HG03066 (cell line): ENCODE measurements at regions not wholly inside any gene's neighbourhood (a gene's known extent, or its start where the extent isn't known, plus 50 kb on each side); places are given as distances from the start of the nearest gene placed in this dataset.
"Not testable (repeated sequence)": the region's sequence is repeated elsewhere in the genome, so short reads cannot be mapped to it uniquely, and the experiment has no call there.

Source experiments
- ATAC-seq: cut with Tn5 transposase; IDR thresholded peaks from one replicate; pipeline ENCODE4 v1.9.1; 2021; ENCODE audit warnings: low read depth; ENCODE audit not compliant: unreplicated experiment

DNA sequence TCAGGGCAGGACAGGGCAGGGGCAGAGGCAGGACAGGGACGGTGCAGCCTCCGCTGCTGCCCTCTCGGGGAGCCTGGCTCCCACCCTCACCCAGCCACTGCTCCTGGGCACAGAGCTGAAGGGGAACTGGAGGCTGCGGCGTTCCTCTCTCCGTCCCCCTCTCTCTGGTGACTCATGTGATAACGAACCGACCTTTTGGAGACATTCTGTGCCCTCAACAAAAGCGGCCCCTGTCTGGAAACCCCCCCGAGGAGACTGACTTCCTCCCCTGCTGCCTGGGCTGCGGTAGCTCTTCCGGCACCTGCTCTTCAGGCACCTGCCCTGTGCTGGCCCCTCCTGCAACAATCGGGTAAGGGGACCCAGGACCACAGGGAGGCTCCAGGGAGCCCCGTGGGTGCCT, 5419.6 kb upstream of the TPTE start:
- ATAC-seq: peak; percentile 51

DNA sequence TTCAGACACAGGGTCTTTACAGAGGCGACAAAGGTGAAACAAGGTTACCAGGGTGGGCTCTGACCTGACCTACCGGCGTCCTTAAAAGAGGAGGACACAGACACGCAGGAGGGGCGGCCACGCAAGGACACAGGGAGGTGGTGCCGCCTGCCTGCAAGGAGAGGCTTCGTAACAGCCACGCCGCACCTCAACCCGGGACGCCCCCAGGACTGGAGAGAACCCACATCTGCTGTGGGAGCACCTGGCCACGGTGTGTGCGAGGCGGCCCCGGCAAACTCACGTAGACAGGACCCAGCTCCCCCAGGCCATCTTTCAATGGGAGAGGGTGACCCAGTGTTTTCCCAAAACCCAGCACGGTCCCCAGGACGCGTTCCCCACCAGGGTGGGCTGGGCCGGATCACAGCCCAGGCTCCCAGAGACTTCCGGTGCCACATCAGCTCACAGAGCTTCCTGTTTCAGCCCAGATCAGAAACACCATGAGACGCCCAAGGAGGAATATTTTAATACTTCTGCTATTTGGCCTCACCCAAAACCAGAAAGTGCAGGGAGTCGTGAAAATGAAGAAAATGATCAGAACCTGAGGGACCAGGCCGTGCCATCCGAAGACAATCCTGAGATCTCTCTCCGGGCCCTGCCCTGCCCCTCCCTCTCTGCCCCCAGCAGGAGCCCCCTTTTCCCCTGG, 5417.4 kb upstream of the TPTE start:
- not testable (repeated sequence) for ATAC-seq

DNA sequence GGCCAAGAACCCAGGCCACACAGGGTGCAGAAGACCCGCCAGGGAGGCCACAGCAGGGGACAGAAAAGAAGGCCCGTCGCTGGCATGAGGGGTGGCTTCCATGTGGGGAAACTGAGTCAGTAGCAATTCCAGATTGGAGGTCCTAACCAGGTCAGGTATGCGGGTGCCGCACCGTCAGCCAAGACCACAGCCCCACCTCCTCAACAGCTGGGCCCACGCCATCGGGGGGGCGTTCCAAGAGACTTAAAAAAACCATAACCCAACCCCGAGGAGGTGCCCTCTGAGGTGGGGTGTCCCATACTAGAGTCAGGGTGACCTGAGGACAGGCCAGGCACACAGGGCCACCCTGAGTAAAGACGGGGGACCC, 5416.8 kb upstream of the TPTE start:
- ATAC-seq: not testable (repeated sequence)

DNA sequence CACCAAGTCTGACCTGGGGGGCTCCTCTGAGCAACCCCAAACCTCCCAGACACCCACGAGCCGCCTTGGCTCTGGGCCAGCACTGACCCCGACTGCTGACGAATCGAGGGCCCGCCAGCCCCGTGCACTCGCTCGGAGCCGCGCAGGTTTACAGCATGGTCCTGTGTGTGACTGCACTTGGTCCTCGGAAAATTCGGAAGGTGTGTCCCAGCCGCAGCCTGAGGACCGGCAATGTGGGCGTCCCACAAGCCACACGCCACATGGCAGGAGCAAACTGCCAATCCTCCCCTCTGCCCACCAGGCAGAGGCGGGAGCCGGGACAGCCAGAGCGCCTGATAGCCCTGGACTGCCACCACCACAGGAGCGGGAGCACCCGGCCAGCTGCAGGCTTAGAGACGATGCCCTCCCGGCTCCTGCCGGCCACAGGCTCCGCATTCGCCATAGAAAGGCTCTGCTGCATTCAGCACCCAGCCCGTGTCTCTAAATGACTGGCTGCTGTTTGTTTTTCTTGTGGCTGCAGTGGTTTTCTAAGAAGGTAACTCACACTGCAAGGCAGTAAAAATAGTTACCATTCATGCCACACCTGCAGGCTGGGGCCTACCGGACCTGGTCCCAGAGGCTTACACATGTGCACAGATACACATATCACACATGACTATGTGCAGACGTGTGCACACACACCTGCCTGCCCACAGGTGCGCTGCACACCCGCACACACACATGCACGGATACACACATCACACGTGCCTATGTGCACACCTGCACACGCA, 5415.3 kb upstream of the TPTE start:
- not testable (repeated sequence) for ATAC-seq

DNA sequence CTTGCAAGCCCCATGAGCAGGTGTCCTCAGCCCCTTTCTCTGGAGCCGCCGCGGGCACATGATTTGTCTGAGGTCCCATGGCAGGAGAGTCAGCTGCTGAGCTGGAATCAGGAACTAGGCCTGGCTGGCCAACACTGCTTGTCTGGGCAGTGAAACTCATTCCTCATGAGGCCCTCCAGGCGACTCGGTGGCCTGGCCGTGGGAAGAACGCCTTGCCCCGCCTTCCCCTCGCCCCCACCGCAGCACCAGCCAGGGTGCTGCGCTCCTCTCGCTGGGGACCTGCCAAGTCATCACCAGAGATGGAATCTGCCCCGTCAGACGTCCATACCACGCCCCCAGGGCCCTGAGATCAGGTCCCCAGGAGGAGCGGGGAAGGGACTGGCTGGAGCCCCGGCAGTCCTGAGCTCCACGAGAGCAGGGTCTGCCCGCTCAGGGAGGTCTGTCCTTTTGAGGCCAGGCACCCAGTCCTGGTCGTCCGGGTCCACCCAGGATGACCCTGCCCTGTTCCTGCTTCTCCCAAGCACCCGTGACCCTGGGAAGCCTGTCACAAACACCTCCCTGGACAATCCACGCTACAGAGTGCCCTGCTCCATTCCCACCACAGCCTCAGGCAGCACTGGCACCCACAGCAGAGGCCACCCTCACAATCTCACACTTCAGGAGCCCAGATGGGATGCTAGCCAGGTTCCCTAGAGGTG, 5414.5 kb upstream of the TPTE start:
- ATAC-seq: not testable (repeated sequence)

DNA sequence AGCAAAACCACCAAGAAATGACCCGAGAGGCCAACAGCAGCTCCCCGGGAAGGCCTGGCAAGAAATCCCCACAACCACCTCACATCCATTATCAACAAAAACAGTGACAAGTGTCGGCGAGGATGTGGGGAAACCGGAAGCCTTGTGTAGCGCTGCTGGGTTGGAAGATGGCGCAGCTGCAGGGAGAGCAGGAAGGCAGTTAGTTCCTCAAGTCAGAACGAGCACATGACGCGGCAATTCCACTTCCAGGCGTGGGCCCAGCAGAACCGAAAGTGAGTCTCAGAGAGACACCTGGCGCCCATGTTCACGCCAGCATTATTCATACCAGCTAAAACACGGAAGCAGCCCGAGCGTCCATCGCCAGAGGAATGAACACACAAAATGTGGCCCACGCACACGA, 5413.7 kb upstream of the TPTE start:
- ATAC-seq: not testable (repeated sequence)

DNA sequence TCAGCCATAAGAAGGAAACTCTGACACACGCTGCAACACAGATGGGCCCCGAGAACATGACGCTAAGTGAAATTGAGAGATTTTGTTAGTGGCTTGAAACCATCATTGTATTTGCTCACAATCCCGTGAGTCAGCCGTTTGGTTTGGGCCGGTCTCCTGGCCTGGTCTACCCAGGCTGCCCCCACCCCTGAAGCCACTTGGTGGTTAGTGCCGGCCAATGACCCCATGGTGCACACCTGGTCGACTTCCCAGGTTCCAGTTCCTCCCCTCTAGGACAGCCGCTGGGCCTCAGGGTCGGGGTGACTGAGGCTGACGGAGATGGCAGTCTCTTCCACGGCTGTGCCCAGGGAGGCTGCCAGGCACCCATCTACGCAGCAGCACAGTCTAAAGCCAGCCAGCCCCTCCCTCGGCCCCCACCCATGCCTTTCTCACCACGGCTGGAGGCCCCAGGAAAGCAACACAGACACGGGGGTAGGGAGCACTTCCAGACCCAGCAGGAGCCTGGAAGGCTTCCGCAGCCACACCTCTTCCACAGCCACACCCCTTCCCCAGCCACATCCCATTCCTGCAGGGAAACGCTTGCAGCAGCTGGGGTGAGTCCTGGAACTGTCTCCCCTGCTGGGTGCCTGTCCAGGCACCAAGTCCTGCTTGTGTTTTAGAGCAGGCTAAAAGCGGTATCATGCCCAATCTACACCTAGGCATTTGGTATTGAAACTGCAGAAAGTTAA, 5413.2 kb upstream of the TPTE start:
- ATAC-seq: not testable (repeated sequence)

DNA sequence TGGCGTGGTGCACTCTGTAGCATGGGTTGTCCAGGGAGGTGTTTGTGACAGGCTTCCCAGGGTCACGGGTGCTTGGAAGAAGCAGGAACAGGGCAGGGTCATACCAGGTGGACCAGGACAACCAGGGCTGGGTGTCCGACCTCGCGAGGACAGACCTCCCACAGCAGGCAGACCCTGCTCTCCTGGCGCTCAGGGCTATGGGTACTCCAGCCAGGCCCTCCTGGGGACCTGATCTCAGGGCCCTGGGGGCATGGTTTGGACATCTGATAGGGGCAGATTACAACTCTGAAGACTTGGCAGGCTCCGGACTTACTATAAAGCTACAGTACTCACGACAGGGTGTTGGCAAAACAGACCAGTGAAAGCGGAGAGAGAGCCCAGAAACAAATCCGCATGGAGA, 5410.2 kb upstream of the TPTE start:
- not testable (repeated sequence) for ATAC-seq

DNA sequence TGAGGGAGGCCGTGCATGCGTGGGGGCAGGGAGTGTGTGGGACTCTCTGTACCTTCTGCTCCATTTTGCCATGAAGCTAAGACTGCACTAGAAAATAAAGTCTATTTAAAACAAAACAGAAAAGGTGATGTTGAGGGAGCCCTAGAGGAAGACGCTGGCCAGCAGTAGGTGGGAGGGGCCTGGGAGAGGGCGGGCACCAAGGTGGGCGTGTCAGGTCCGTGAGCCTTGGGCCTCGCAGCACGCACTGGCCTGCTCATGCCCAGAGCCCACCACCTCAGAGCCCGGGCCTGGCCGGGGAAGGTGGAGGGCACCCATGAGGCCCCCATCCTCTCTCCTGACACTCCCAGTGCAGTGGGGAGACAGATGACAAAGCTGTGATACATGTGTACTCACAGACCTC, 5408.3 kb upstream of the TPTE start:
- not testable (repeated sequence) for ATAC-seq

DNA sequence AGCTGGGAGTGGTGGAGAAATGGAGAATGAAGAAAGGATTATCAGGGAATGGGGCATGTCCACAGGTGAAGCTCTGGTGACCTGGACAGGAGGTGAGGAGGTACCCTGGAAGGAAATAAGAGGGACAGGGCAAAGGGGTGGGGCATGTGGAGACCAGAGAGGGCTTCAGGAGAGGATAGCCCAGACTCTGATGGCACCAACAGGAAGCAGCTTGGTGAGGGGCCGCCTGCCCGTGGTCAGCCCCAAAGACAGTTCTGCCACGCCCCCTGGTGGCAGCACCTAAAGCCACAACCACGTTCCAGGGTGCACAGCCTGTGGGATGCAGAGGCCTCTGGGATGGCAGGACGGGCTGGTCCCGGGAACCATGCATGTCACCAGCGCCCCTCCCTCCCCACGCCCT, 5406.9 kb upstream of the TPTE start:
- not testable (repeated sequence) for ATAC-seq

DNA sequence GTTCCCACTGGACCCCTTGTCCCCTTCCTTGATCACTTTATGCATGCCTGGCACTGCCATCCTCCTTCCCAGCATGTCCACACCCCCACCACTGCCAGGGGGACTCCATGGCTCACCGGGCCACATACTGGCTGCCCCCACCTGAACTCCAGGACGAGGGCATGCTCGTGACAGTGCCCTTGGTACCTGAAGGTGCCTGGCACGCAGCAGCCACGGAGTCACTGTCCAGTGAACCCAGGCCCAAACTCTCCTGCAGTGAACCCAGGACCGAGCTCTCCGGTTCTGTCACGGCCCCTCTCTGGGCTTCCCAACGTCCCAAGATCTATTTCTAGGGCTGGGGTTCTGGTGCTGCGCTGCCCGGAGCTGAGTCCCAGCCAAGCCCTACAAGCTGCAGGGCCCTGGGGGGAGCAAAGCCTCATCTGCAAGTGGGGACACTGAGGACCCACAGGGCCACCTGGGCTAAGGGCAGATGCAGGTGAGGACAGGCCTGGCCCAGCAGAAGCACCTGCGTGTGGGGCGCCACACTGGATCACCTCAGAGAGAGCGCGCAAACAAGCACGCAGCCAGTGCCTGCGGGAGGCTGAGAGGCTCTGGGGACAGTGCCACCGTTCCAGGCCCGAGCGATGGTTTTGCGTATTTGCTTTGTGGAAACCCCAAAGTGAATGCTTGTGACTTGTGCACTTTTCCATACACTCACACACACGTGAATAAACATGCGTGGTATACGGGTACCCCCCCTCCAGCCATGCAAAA, 5406.3 kb upstream of the TPTE start:
- not testable (repeated sequence) for ATAC-seq

DNA sequence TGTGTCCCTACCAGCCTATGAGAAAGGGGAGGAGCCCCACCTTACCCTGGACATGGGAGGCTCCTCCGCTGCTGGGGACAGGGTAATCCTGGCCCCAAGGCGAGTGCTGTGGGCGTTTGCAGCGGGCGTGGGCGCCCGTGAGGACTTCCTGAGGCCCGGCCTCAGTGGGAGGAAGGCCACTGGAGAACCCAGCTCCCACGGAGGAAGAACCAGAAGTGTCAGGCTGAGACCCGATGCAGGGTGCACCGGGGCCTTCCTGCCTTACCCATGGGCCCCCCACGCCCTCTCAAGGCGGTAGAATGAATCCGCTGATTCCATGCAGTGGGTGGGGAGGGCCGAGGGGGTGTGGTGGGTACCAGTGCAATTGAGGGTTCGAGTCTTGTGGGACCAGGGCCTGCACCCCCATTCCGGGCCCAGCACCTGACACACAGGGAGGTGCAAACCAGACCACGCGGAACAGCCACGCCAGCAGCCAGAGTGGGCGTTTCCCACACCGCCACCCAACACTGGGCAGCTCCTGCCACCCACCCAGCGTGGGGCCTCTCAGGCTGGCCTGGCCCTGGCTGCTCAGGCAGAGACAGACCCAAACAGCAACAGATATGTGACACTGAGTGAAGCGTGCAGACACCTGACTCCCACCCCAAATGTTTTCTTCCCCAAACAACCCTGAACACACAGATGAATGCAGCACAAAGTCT, 5405.6 kb upstream of the TPTE start:
- not testable (repeated sequence) for ATAC-seq

DNA sequence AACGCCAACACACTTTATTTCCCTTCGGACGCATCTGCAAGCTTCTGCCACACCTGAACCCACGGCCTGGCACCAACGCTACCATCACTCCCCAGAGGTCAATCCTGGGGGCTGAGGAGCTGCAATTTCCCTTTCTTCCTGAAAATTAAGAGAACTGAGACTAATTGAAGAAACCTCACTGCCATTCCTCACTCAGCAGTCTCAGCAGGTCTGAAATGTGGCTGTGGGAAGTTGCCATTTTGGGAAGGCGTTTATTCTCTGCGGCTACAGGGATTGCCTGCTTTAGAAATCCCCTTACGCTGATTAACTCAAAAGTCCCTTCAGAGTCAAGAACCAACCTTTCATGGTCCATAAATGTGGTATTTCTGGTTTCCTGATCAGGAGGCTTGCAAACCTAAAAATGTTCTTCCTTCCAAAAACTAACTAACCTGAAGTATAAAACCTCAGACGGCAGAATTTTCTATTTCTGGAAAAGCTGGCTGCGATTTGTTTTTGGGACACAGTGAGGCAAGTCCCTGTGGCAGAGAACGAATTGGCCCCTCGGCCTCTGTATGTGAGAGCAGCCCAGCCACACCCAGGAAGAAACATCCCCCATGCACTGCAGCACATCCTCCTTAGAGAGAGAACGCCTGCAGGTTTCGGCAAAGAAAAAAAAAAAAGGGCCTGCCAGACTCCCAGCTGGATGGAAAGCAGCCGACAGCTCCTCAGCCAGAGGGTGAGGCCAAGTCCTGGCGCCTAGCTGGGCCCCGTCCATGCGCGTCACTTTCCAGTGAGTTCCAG, 5404.8 kb upstream of the TPTE start:
- not testable (repeated sequence) for ATAC-seq

DNA sequence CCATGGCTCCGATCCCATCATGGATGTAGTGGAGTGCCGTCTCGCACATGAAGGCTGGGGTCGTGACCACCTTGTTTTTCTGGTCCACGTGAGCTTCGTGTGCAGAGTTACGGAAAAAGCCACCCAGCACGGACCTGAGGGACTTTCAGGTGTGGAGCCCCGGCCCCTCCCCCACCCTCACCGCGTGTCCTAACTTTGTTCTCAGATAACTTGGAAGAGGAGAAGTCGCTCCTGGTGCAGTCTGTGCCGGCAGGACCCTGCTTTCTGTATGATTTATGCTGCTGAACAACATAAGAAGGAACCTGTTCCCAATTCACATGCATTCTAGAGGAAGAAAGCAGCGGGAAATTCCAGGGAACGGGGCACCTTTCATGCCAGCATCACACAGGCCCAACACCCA, 5404.2 kb upstream of the TPTE start:
- not testable (repeated sequence) for ATAC-seq

DNA sequence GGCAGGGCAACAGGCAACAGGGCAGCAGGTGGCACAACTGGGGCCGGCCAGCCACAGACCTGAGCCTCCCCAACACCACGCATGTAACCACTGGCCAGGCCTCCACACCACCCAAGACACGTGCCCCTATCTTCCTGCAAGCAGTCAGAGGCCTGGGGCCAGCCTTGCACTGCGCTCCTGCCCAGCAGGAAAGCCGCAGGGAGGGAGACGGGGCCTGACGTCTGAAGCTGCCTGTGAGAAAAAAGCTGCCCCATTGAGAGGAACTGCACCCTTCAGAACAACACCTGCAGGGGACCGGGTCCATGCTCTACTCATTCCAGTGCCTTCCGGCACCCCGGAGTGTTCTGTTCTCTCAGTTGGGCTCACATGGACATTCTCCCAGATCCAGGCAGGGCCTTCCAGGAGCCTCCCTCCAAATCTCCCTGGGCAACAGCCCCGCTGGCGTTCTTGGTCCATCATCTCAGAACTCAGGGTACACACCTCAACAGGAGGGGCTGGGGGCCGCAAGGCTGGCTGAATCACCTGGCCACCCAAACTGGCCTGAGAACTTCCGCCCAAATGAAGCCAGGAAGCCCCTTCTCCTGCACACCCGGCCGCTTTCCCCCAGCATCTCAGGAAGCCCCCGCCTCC, 5403.6 kb upstream of the TPTE start:
- ATAC-seq: not testable (repeated sequence)

DNA sequence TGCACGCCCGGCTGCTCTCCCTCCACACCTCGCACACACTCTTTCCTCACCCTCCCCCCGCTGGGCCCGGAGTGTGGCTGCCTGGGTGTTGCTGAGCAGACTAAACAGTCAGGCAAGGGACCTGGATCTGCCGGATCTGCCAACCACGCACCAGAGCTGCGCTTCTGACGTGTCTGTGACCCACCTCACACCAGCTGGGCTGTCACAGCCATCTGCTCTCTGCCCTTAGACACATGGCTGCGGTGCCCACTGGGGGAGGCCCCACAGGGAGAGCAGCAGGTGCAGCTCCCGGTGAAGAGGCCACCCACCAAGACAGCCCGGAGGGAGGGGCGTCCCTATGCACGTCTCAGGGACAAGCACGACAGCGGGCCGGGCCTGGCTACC, 5403.1 kb upstream of the TPTE start:
- ATAC-seq: not testable (repeated sequence)

DNA sequence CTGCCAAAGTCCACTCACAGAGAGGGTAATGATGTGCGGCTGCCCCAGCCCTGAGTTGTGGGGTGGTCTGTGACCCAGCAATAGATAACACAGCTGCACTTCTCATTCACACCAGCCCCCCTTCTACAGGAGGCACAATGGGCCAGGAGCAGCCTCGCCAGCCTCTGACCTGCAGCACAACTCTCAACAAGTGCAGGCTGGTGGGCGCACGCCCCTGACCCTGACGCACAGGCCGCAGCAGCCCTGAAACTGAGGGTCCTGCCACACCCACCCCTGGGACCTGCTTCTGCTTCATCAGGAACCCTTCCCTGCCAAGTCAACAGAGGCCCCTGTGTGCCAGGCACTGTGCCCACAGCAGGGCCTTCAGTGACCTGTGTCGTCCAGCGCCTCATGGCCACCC, 5402.2 kb upstream of the TPTE start:
- ATAC-seq: not testable (repeated sequence)

DNA sequence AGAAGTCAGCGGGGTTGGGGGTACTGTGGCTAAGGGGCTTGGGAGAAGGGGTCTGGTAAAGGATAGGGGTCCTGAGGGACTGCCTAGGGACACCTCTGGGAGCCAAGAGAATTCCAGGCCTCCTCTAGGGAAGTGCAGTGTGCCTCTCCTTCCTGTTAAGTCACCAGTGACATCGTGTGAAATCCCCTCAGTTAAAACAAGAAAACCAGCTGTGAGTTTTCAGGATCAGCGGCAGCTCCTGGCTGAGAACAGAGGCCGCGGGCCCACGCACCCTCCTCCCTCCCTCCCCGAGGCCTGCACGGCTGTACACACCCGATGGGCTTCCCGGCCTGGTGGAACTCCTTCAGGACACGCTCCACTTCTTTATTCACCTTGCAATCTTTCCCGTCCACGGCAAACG, 5400.0 kb upstream of the TPTE start:
- ATAC-seq: not testable (repeated sequence)
